Endothelial cell of umbilical vein (primary cell): ENCODE measurements at regions not wholly inside any gene's neighbourhood (a gene's known extent, or its start where the extent isn't known, plus 50 kb on each side); places are given as distances from the start of the nearest gene placed in this dataset.

Experiments
- BruUV-seq: library from RNA; stranded (reverse); fragments of 400-500 nt; replicated peaks from 2 replicates; lab custom pipeline; 2021; lab: Mats Ljungman, UMichigan
- CTCF ChIA-PET: fragments of 300-600, 350-600 bp; sonication (Branson Sonifier 250); formaldehyde crosslinking; loops from one replicate; lab custom pipeline; 2021; ENCODE audit warnings: antibody characterized with exemption, inconsistent platforms; lab: Charles Lee
- POLR2A ChIA-PET: fragments of 300-600, 350-600 bp; sonication (Branson Sonifier 250); formaldehyde crosslinking; loops from one replicate; lab custom pipeline; 2021; ENCODE audit warnings: antibody characterized with exemption, inconsistent platforms; lab: Charles Lee
- DNase-seq: peaks from one replicate; pipeline ENCODE4 v3.0.0-alpha.2; 2011; ENCODE audit warnings: low read depth, low spot score
- FAIRE-seq: peaks from 2 replicates; lab custom pipeline; 2011; peaks lifted over from hg19 to GRCh38; lab: Jason Lieb, UNC
- H2AFZ ChIP-seq: 2 replicates; pipeline ENCODE4 v1.6.0; 2012; ENCODE audit warnings: low read depth, low read length, control low read depth, inconsistent platforms
- H3K27ac ChIP-seq: 2 replicates; pipeline ENCODE4 v1.5.1; 2011; ENCODE audit warnings: low read depth, mild to moderate bottlenecking, control low read depth, low read length, moderate library complexity; ENCODE audit not compliant: insufficient read depth
- H3K27me3 ChIP-seq, 2 experiments: 2 replicates each; pipeline versions ENCODE4 v1.6.0 to v1.6.1; 2011; ENCODE audit warnings: low read length in 2 of 2, mixed read lengths in 1 of 2; ENCODE audit not compliant: control insufficient read depth in 2 of 2, insufficient read depth in 2 of 2
- H3K36me3 ChIP-seq, 2 experiments: 2 replicates in 1 of 2; 3 replicates in 1 of 2; pipeline ENCODE4 v1.5.1; 2011; ENCODE audit warnings: low read length in 2 of 2, mild to moderate bottlenecking in 1 of 2, moderate library complexity in 1 of 2; ENCODE audit not compliant: control insufficient read depth in 2 of 2, insufficient read depth in 2 of 2; ENCODE audit errors: extremely low read depth in 1 of 2
- H3K4me1 ChIP-seq: 3 replicates; pipeline ENCODE4 v1.5.1; 2011; ENCODE audit warnings: mild to moderate bottlenecking, low read length; ENCODE audit not compliant: control insufficient read depth, insufficient read depth; ENCODE audit errors: extremely low read depth
- H3K4me2 ChIP-seq: 2 replicates; pipeline ENCODE4 v1.6.1; 2011; ENCODE audit warnings: low read length, control low read depth, mixed read lengths; ENCODE audit not compliant: insufficient read depth
- H3K4me3 ChIP-seq, 3 experiments: fragments of 200-600 bp in 1 of 3; sonication (generic), shearing (Covaris generic) in 1 of 3; replicated peaks in 1 of 3; 2 replicates each; pipeline ENCODE4 v1.5.1; 2011 to 2016; ENCODE audit warnings: control low read depth in 3 of 3, low read length in 3 of 3, mild to moderate bottlenecking in 2 of 3, inconsistent platforms in 1 of 3, low read depth in 1 of 3, moderate library complexity in 1 of 3; ENCODE audit not compliant: insufficient read depth in 1 of 3
- H3K79me2 ChIP-seq: 2 replicates; pipeline ENCODE4 v1.6.0; 2012; ENCODE audit warnings: low read length, inconsistent platforms; ENCODE audit not compliant: control insufficient read depth, insufficient read depth
- H3K9ac ChIP-seq: replicated peaks from 2 replicates; pipeline ENCODE3; 2011; ENCODE audit warnings: low read length, control low read depth; ENCODE audit not compliant: insufficient read depth; ENCODE audit errors: extremely low read depth
- H3K9me1 ChIP-seq: replicated peaks from 3 replicates; pipeline ENCODE4 v1.6.0; 2011; ENCODE audit warnings: mild to moderate bottlenecking, low read length; ENCODE audit not compliant: control insufficient read depth, insufficient read depth; ENCODE audit errors: extremely low read depth
- H3K9me3 ChIP-seq: replicated peaks from 2 replicates; pipeline ENCODE4 v1.5.1; 2012; ENCODE audit warnings: low read length, inconsistent platforms; ENCODE audit not compliant: control insufficient read depth, insufficient read depth
- H4K20me1 ChIP-seq: replicated peaks from 2 replicates; pipeline ENCODE3; 2011; ENCODE audit warnings: mild to moderate bottlenecking, low read length; ENCODE audit not compliant: control insufficient read depth, insufficient read depth; ENCODE audit errors: extremely low read depth
- FOS ChIP-seq: IDR thresholded peaks from 2 replicates; pipeline ENCODE4 v1.6.1; 2011; ENCODE audit warnings: mild to moderate bottlenecking, low read length, moderate library complexity, borderline replicate concordance; ENCODE audit not compliant: insufficient read depth
- GATA2 ChIP-seq: IDR thresholded peaks from 2 replicates; pipeline ENCODE4 v1.7.0; 2011; ENCODE audit warnings: low read depth, mild to moderate bottlenecking, moderate library complexity, mixed read lengths, low read length; ENCODE audit not compliant: insufficient read length, insufficient read depth
- POLR2A ChIP-seq: IDR thresholded peaks from 2 replicates; pipeline ENCODE4 v1.6.1; 2012; ENCODE audit warnings: low read depth, mild to moderate bottlenecking, control low read depth, low read length
- dilution Hi-C: fragments of 300-500 bp; cut with MboI; formaldehyde crosslinking; loops from one replicate; pipeline ENCODE4 v1.15.0; 2019; ENCODE audit warnings: low sequenced_read_pairs; ENCODE audit not compliant: extremely low pct_ligation_motif_present
- intact Hi-C: fragments of 100-400 bp; cut with micrococcal nuclease; formaldehyde crosslinking; loops from one replicate; pipeline ENCODE4 v1.10.0; 2022
- TF ChIP-seq, protein P1 (sequence below), 2 donors: IDR thresholded peaks; 1 replicate in 1 of 2; 2 replicates in 1 of 2; pipeline ENCODE4 v1.5.1; 2011; ENCODE audit warnings: low read length in 2 of 2, mild to moderate bottlenecking in 2 of 2, moderate library complexity in 2 of 2, control low read depth in 1 of 2, inconsistent platforms in 1 of 2, low read depth in 1 of 2; ENCODE audit not compliant: insufficient read depth in 1 of 2; ENCODE audit errors: extremely low read depth in 1 of 2

DNA sequence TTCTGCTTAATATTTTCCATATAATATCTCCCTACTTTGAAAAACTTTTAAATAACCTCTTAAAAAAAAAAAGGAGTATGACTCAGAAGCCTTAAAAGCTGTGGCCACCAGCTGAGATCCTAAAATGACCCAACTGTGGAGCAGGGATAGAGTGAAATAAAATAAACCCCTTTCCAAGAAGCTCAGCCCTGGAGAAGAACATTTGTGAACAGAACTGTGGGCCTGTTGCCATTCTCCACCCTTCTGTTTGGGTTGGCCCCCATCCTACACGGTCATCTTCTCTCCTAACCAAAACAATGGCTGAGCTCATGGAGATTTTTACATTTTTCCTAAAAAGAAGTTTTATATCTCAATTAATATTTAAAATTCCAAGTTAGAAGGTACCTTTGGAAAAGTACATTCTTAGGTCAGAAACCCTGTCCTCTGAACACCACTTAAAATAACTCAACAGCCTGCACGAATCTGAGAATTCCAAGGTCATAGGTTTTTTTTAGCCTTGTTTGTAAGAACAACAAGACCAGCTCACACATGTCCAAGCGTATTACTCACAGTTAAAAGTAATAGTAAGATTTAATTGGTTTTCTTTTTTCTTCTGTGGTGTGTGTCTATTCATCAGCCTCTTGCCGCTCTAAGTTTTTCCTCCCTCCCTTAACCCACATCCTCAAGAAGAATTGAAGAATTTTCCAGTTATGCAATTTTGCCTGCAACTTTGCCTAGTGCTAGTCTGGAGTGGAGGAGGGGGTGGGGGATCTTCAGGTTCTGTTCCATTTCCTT, 107.7 kb upstream of the ERRFI1 start:
- H3K27ac ChIP-seq: peak overlapping the region; percentile 86
- no peaks in the 10 kb centered on the region for H3K79me2 ChIP-seq
- H3K4me3 ChIP-seq: no peak overlapping the region
- H3K9me1 ChIP-seq: no peaks in the 10 kb centered on the region
- no peaks in the 10 kb centered on the region for H3K9me3 ChIP-seq
- FAIRE-seq: peak; percentile 66
- DNase-seq: peak; percentile 90
- peak overlapping the region; percentile 60 for H3K9ac ChIP-seq
- H2AFZ ChIP-seq: peak overlapping the region; percentile 9
- ChIA-PET POLR2A (interaction anchor here (1.0 to 1.7 kb wide), 3 partner anchors 12 to 37 kb away, joined by 3 to 18 read pairs (median 4); no protein-coding TSS in a partner anchor), CTCF (interaction anchor here (0.7 to 3.3 kb wide), 10 partner anchors 12 to 180 kb away, joined by 3 to 21 read pairs (median 6); no protein-coding TSS in a partner anchor)
- dilution Hi-C loops (no loop called here), intact Hi-C loops (loop anchor here (1.0 kb wide), 1 partner anchor 12 kb away; no protein-coding TSS in a partner anchor)
- peak overlapping the region; percentile 76 for H3K4me2 ChIP-seq
- H3K4me1 ChIP-seq: peaks cover 39% of the 10 kb centered on the region
- H3K27me3 ChIP-seq: no peaks in the 10 kb centered on the region
- BruUV-seq: TSS peak; percentile 32
- H3K36me3 ChIP-seq: no peaks in the 10 kb centered on the region
- H4K20me1 ChIP-seq: no peaks in the 10 kb centered on the region
- TF ChIP-seq POLR2A: no peak
- peak; percentile 33 for TF ChIP-seq FOS
- TF ChIP-seq GATA2: peak; percentile 8
- TF ChIP-seq, protein P1, sequence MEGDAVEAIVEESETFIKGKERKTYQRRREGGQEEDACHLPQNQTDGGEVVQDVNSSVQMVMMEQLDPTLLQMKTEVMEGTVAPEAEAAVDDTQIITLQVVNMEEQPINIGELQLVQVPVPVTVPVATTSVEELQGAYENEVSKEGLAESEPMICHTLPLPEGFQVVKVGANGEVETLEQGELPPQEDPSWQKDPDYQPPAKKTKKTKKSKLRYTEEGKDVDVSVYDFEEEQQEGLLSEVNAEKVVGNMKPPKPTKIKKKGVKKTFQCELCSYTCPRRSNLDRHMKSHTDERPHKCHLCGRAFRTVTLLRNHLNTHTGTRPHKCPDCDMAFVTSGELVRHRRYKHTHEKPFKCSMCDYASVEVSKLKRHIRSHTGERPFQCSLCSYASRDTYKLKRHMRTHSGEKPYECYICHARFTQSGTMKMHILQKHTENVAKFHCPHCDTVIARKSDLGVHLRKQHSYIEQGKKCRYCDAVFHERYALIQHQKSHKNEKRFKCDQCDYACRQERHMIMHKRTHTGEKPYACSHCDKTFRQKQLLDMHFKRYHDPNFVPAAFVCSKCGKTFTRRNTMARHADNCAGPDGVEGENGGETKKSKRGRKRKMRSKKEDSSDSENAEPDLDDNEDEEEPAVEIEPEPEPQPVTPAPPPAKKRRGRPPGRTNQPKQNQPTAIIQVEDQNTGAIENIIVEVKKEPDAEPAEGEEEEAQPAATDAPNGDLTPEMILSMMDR (IDR thresholded peaks at IDR 0.05; ENCODE audit: extremely low read depth in 1 of 2, insufficient read depth in 1 of 2, low read depth in 1 of 2, low read length in 2 of 2): no peak
